HepG2 (cell line): ENCODE measurements at regions not wholly inside any gene's neighbourhood (a gene's known extent, or its start where the extent isn't known, plus 50 kb on each side); places are given as distances from the start of the nearest gene placed in this dataset.

Experiments
- ATAC-seq: fragments of 200-7000 bp; cut with Tn5 transposase; 3 replicates; pipeline ENCODE4 v1.9.1; 2020; ENCODE audit warnings: mild to moderate bottlenecking, moderate library complexity
- BruUV-seq: library from RNA; stranded (reverse); fragments of 400-500 nt; replicated peaks from 2 replicates; lab custom pipeline; 2021; lab: Mats Ljungman, UMichigan
- CTCF ChIA-PET: fragments of 300-600 bp; formaldehyde crosslinking; extraction: SDS; loops from one replicate; lab custom pipeline; 2021; ENCODE audit warnings: low total read pairs, inconsistent platforms, low intra/inter-chr PET ratio; lab: Yijun Ruan, JAX
- POLR2A ChIA-PET: fragments of 350-600 bp; sonication (Branson Sonifier 250); formaldehyde crosslinking; loops from one replicate; lab custom pipeline; 2020; ENCODE audit warnings: antibody characterized with exemption, inconsistent platforms; lab: Yijun Ruan, JAX
- DNase-seq: peaks from one replicate; pipeline ENCODE4 v3.0.0-alpha.2; 2015; ENCODE audit warnings: low spot score
- FAIRE-seq: peaks from 3 replicates; lab custom pipeline; 2011; peaks lifted over from hg19 to GRCh38; lab: Jason Lieb, UNC
- H2AFZ ChIP-seq: one replicate; pipeline ENCODE4 v1.6.1; 2011; ENCODE audit warnings: low read length, inconsistent platforms
- H3K27ac ChIP-seq: fragments of 300-600 bp; 3 replicates; pipeline ENCODE4 v1.8.0; 2011; ENCODE audit warnings: mixed run types, mild to moderate bottlenecking, mixed read lengths, low read length, inconsistent platforms; ENCODE audit not compliant: insufficient read depth; ENCODE audit errors: extremely low read length
- H3K27me3 ChIP-seq, 2 experiments: fragments of 200-600 bp in 1 of 2; 2 replicates in 1 of 2; 3 replicates in 1 of 2; pipeline versions ENCODE4 v1.6.0 to v1.8.0; 2011; ENCODE audit warnings: low read length in 2 of 2, mild to moderate bottlenecking in 2 of 2, moderate library complexity in 2 of 2, inconsistent platforms in 1 of 2; ENCODE audit not compliant: insufficient read depth in 2 of 2, control insufficient read depth in 1 of 2
- H3K36me3 ChIP-seq, 2 experiments: fragments of 200-600 bp in 1 of 2; replicated peaks in 1 of 2; 2 replicates in 1 of 2; 3 replicates in 1 of 2; pipeline versions ENCODE4 v1.5.1 to v1.8.0; 2011; ENCODE audit warnings: low read length in 2 of 2, inconsistent platforms in 1 of 2; ENCODE audit not compliant: insufficient read depth in 2 of 2, control insufficient read depth in 1 of 2
- H3K4me1 ChIP-seq: 2 replicates; pipeline ENCODE4 v1.5.1; 2012; ENCODE audit warnings: low read length, inconsistent platforms; ENCODE audit not compliant: insufficient read depth
- H3K4me2 ChIP-seq: 2 replicates; pipeline ENCODE4 v1.6.0; 2011; ENCODE audit warnings: low read depth, low read length, inconsistent platforms
- H3K4me3 ChIP-seq, 3 experiments: fragments of 200-600 bp in 1 of 3; sonication (generic), shearing (Covaris generic) in 1 of 3; replicated peaks in 1 of 3; 2 replicates each; pipeline ENCODE4 v1.5.1; 2011 to 2016; ENCODE audit warnings: low read length in 3 of 3, inconsistent platforms in 2 of 3, low read depth in 2 of 3, mild to moderate bottlenecking in 2 of 3, control low read depth in 1 of 3, mixed read lengths in 1 of 3; ENCODE audit not compliant: insufficient read depth in 1 of 3
- H3K79me2 ChIP-seq: one replicate; pipeline ENCODE4 v1.6.1; 2011; ENCODE audit warnings: low read length, inconsistent platforms; ENCODE audit not compliant: insufficient read depth
- H3K9ac ChIP-seq: 2 replicates; pipeline ENCODE4 v1.6.0; 2011; ENCODE audit warnings: mild to moderate bottlenecking, low read depth, low read length, inconsistent platforms; ENCODE audit not compliant: insufficient read depth
- H3K9me3 ChIP-seq: 2 replicates; pipeline ENCODE4 v1.5.1; 2012; ENCODE audit warnings: mild to moderate bottlenecking, low read length
- H4K20me1 ChIP-seq: 2 replicates; pipeline ENCODE4 v1.6.0; 2011; ENCODE audit warnings: inconsistent platforms, mild to moderate bottlenecking, low read length, moderate library complexity; ENCODE audit not compliant: insufficient read depth
- ATF5 ChIP-seq: sonication (generic); formaldehyde crosslinking; IDR thresholded peaks from 2 replicates; pipeline ENCODE4 v1.4.0; 2020; ENCODE audit warnings: mild to moderate bottlenecking, low read depth, missing genetic modification reagents
- CEBPZ ChIP-seq: IDR thresholded peaks from 2 replicates; pipeline ENCODE4 v1.6.1; 2012; ENCODE audit warnings: low read length, improper control_type of control experiment
- HCFC1 ChIP-seq: fragments of 150-350 bp; IDR thresholded peaks from 2 replicates; pipeline ENCODE4 v1.6.1; 2014; ENCODE audit warnings: low read depth, low read length
- MLLT10 ChIP-seq: sonication (generic); formaldehyde crosslinking; IDR thresholded peaks from 2 replicates; pipeline ENCODE4 v1.4.0; 2020; ENCODE audit warnings: missing genetic modification reagents
- MLXIP ChIP-seq: sonication (generic); formaldehyde crosslinking; IDR thresholded peaks from 2 replicates; pipeline ENCODE4 v1.9.0; 2021; ENCODE audit warnings: missing genetic modification reagents, borderline replicate concordance
- NR2C2 ChIP-seq: sonication (generic); formaldehyde crosslinking; IDR thresholded peaks from 2 replicates; pipeline ENCODE4 v1.4.0; 2020; ENCODE audit warnings: missing genetic modification reagents, mild to moderate bottlenecking, moderate library complexity, borderline replicate concordance
- RBM22 ChIP-seq: fragments of 200-400 bp; formaldehyde crosslinking; optimal IDR thresholded peaks from 2 replicates; pipeline ENCODE3; 2017; ENCODE audit warnings: mild to moderate bottlenecking, low read length, moderate library complexity
- ZNF891 ChIP-seq: sonication (generic); formaldehyde crosslinking; IDR thresholded peaks from 2 replicates; pipeline ENCODE4 v1.5.0; 2020; ENCODE audit warnings: mild to moderate bottlenecking, missing genetic modification reagents
- WGBS: methylation state at CpG from one replicate; pipeline ENCODE4 v1.1.6; 2017; ENCODE audit warnings: low lambda C conversion rate; 5-methylcytosine and 5-hydroxymethylcytosine counted together
- in situ Hi-C: cut with HindIII; loops from 2 replicates; pipeline ENCODE4 v1.10.0; 2017; ENCODE audit warnings: low pct_unique_long_range_greater_than_20kb; ENCODE audit not compliant: extremely low pct_ligation_motif_present
- intact Hi-C: fragments of 100-400 bp; cut with micrococcal nuclease; formaldehyde crosslinking; loops from one replicate; pipeline ENCODE4 v1.10.0; 2022; ENCODE audit not compliant: unreplicated experiment
- TF ChIP-seq, protein P1 (sequence below): sonication (generic); formaldehyde crosslinking; IDR thresholded peaks from one replicate; pipeline ENCODE4 v1.5.1; 2020; ENCODE audit warnings: mild to moderate bottlenecking, missing genetic modification reagents; ENCODE audit errors: not compliant biosample characterization

DNA sequence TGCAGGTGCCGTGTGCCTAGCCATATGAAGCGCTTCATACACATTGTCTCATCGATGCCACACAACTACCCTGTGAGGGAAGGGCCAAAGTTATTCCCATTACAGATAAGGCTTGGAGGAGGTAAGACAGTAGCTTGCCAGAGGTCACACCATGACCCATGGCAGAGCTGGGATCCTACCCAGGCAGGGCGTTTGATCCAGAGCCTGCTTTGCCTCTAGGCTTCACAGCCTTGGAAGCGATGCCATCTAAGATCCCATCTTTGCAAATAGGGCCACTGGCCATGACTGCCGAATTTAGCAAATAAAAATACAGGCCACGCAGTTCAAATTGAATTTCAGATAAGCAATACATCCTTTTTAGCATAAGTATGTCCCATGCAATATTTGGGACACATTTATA lies 358.2 kb downstream of the BCOR start:
- Histone ChIP-seq H3K36me3 (no peaks in the 10 kb centered on the region), H2AFZ (no peak overlapping the region), H3K27me3 (no peaks in the 10 kb centered on the region), H4K20me1 (no peaks in the 10 kb centered on the region), H3K9me3 (no peaks in the 10 kb centered on the region), H3K9ac (no peak overlapping the region), H3K79me2 (no peaks in the 10 kb centered on the region), H3K4me3 (no peak overlapping the region), H3K4me2 (no peak overlapping the region), H3K27ac (no peak overlapping the region), H3K4me1 (0 out of 2 replicates have a peak, but pooled peaks cover 3% of the 10 kb centered on the region)
- intact Hi-C loops: no loop called here
- ATAC-seq (no peak), DNase-seq (no peak), FAIRE-seq (no peak)
- ChIA-PET POLR2A (no interaction called here), CTCF (no interaction called here)
- BruUV-seq: no TSS peak
- WGBS: 32% methylated on average over 4 of the region's 7 CpGs
- in situ Hi-C loops: no loop called here
- no peak for TF ChIP-seq ZNF891 (CRISPR knock-in tag)
- TF ChIP-seq ATF5 (CRISPR knock-in tag): no peak
- TF ChIP-seq MLLT10 (CRISPR knock-in tag): no peak
- no peak for TF ChIP-seq NR2C2 (CRISPR knock-in tag)
- no peak for TF ChIP-seq HCFC1
- TF ChIP-seq, protein P1, sequence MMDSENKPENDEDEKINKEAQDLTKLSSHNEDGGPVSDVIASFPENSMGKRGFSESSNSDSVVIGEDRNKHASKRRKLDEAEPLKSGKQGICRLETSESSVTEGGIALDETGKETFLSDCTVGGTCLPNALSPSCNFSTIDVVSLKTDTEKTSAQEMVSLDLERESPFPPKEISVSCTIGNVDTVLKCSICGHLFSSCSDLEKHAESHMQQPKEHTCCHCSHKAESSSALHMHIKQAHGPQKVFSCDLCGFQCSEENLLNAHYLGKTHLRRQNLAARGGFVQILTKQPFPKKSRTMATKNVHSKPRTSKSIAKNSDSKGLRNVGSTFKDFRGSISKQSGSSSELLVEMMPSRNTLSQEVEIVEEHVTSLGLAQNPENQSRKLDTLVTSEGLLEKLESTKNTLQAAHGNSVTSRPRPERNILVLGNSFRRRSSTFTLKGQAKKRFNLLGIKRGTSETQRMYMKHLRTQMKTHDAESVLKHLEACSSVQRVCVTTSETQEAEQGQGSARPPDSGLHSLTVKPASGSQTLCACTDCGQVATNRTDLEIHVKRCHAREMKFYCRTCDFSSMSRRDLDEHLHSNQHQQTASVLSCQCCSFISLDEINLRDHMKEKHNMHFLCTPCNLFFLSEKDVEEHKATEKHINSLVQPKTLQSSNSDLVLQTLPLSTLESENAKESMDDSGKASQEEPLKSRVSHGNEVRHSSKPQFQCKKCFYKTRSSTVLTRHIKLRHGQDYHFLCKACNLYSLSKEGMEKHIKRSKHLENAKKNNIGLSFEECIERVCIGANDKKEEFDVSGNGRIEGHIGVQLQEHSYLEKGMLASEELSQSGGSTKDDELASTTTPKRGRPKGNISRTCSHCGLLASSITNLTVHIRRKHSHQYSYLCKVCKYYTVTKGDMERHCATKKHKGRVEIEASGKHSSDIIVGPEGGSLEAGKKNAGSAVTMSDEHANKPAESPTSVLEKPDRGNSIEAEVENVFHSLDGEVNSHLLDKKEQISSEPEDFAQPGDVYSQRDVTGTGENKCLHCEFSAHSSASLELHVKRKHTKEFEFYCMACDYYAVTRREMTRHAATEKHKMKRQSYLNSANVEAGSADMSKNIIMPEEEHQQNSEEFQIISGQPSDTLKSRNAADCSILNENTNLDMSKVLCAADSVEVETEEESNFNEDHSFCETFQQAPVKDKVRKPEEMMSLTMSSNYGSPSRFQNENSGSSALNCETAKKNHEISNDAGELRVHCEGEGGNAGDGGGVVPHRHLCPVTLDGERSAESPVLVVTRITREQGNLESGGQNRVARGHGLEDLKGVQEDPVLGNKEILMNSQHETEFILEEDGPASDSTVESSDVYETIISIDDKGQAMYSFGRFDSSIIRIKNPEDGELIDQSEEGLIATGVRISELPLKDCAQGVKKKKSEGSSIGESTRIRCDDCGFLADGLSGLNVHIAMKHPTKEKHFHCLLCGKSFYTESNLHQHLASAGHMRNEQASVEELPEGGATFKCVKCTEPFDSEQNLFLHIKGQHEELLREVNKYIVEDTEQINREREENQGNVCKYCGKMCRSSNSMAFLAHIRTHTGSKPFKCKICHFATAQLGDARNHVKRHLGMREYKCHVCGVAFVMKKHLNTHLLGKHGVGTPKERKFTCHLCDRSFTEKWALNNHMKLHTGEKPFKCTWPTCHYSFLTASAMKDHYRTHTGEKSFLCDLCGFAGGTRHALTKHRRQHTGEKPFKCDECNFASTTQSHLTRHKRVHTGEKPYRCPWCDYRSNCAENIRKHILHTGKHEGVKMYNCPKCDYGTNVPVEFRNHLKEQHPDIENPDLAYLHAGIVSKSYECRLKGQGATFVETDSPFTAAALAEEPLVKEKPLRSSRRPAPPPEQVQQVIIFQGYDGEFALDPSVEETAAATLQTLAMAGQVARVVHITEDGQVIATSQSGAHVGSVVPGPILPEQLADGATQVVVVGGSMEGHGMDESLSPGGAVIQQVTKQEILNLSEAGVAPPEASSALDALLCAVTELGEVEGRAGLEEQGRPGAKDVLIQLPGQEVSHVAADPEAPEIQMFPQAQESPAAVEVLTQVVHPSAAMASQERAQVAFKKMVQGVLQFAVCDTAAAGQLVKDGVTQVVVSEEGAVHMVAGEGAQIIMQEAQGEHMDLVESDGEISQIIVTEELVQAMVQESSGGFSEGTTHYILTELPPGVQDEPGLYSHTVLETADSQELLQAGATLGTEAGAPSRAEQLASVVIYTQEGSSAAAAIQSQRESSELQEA (CRISPR knock-in tag): no peak
- no peak for TF ChIP-seq CEBPZ
- TF ChIP-seq MLXIP: no peak
- TF ChIP-seq RBM22: no peak
